ENCODE measurements at regions not wholly inside any gene's neighbourhood (a gene's known extent, or its start where the extent isn't known, plus 50 kb on each side); places are given as distances from the start of the nearest gene placed in this dataset.

GRCh38 chr12:73125148-73125547 lies 853.0 kb downstream of the TRHDE start:
- TF ChIP-seq SMC3 (IDR thresholded peaks at IDR 0.05) (no peak), RAD21 (conservative IDR thresholded peaks at IDR 0.05 in 1 of 2, IDR thresholded peaks at IDR 0.05 in 1 of 2) (no peak), NR3C1 (IDR thresholded peaks at IDR 0.05) (no peak), MYC (IDR thresholded peaks at IDR 0.05; ENCODE audit: borderline replicate concordance, low read length) (no peak), KDM5A (IDR thresholded peaks at IDR 0.05) (no peak), RFX5 (IDR thresholded peaks at IDR 0.05) (no peak), POLR2A (IDR thresholded peaks at IDR 0.05; ENCODE audit: low read length) (no peak), CTCF (IDR thresholded peaks at IDR 0.05) (no peak), EP300 (IDR thresholded peaks at IDR 0.05) (no peak), ZC3H11A (IDR thresholded peaks at IDR 0.05) (no peak), MAX (IDR thresholded peaks at IDR 0.05) (no peak)

Measured in A549 (cell line).